Hepatocyte (in vitro differentiated cells): ENCODE measurements at regions not wholly inside any gene's neighbourhood (a gene's known extent, or its start where the extent isn't known, plus 50 kb on each side); places are given as distances from the start of the nearest gene placed in this dataset.
A peak's percentile ranks its signal among the peaks of the same experiment; 100 is the strongest.

Experiments used
- DNase-seq: peaks from one replicate; pipeline ENCODE4 v3.0.0-alpha.2; 2016; ENCODE audit warnings: low spot score
- H2AFZ ChIP-seq: fragments of 200-600 bp; sonication (generic); 2 replicates; pipeline ENCODE4 v1.6.0; 2016; ENCODE audit warnings: antibody characterized with exemption, mild to moderate bottlenecking
- H3K27ac ChIP-seq: fragments of 200-600 bp; sonication (generic); 2 replicates; pipeline ENCODE4 v1.5.1; 2016; ENCODE audit warnings: mild to moderate bottlenecking
- H3K27me3 ChIP-seq: fragments of 200-600 bp; sonication (generic); 2 replicates; pipeline ENCODE4 v1.6.1; 2016
- H3K36me3 ChIP-seq: fragments of 200-600 bp; sonication (generic); replicated peaks from 2 replicates; pipeline ENCODE4 v1.5.1; 2016; ENCODE audit warnings: low read depth; ENCODE audit not compliant: insufficient read depth
- H3K4me1 ChIP-seq: fragments of 200-600 bp; sonication (generic); 2 replicates; pipeline ENCODE4 v1.5.1; 2016; ENCODE audit warnings: mild to moderate bottlenecking, moderate library complexity; ENCODE audit not compliant: insufficient read depth
- H3K4me2 ChIP-seq: fragments of 200-600 bp; sonication (generic); 2 replicates; pipeline ENCODE4 v1.6.0; 2016
- H3K4me3 ChIP-seq: fragments of 200-600 bp; sonication (generic); 2 replicates; pipeline ENCODE4 v1.5.1; 2016; ENCODE audit warnings: mild to moderate bottlenecking
- H3K79me2 ChIP-seq: fragments of 200-600 bp; sonication (generic); 2 replicates; pipeline ENCODE4 v1.6.0; 2017; ENCODE audit warnings: mild to moderate bottlenecking
- H3K9me2 ChIP-seq: fragments of 200-600 bp; sonication (generic); replicated peaks from 2 replicates; pipeline ENCODE4 v1.6.0; 2017; ENCODE audit warnings: mild to moderate bottlenecking; ENCODE audit not compliant: insufficient read depth
- H3K9me3 ChIP-seq: fragments of 200-600 bp; sonication (generic); 2 replicates; pipeline ENCODE4 v1.5.1; 2016; ENCODE audit warnings: low read depth, mild to moderate bottlenecking
- H4K20me1 ChIP-seq: fragments of 200-600 bp; sonication (generic); 2 replicates; pipeline ENCODE4 v1.6.0; 2016; ENCODE audit warnings: mild to moderate bottlenecking; ENCODE audit not compliant: insufficient read depth, poor library complexity, severe bottlenecking
- EZH2 ChIP-seq: fragments of 200-600 bp; sonication (generic); IDR thresholded peaks from 2 replicates; pipeline ENCODE4 v1.6.1; 2016; ENCODE audit warnings: antibody characterized with exemption, mild to moderate bottlenecking, borderline replicate concordance
- EZH2phosphoT487 ChIP-seq: fragments of 200-600 bp; sonication (generic); IDR thresholded peaks from one replicate; pipeline ENCODE4 v1.6.1; 2018; ENCODE audit warnings: antibody characterized with exemption, mild to moderate bottlenecking, low read depth, moderate library complexity; ENCODE audit not compliant: unreplicated experiment, severe bottlenecking
- WGBS: methylation state at CpG from one replicate; pipeline ENCODE4 v1.1.6; 2016; ENCODE audit warnings: low lambda C conversion rate; ENCODE audit errors: missing lambda C conversion rate; 5-methylcytosine and 5-hydroxymethylcytosine counted together
- TF ChIP-seq, protein P1 (sequence below): fragments of 200-600 bp; sonication (generic); IDR thresholded peaks from 2 replicates; pipeline ENCODE4 v1.5.1; 2016; ENCODE audit warnings: antibody characterized with exemption, mild to moderate bottlenecking; ENCODE audit not compliant: poor library complexity

DNA sequence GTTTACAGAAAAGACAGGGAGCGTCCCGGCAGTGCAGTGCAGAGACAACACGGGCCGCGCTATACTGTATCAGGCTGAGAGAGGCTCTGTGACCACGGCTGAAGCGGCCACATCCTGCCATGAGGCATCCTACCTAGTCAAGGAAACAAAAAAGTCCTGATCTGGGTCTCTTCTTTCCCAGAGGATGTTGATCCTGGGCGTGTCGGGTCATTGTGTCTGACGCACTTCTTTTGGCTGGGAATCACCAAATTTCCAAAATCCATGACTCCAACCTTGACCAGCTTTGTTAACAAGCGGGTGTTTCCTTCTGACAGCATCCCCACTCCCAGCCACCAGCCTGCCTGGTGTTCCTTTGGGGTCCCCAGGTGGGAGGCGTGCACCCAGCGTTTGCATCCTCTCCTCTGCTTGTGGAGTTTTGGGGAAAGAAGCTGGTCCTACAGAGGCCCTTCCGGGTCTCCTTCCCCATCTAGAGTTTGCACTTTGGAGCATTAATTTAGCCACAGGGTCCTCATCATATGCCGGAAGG is 91.4 kb upstream of the RAI14 start:
- Histone ChIP-seq H4K20me1 (no peaks in the 10 kb centered on the region), H3K4me2 (no peak overlapping the region), H3K79me2 (no peaks in the 10 kb centered on the region), H3K9me3 (no peaks in the 10 kb centered on the region), H2AFZ (no peak overlapping the region), H3K4me3 (no peak overlapping the region), H3K27me3 (no peaks in the 10 kb centered on the region), H3K4me1 (peaks cover 4% of the 10 kb centered on the region), H3K9me2 (no peaks in the 10 kb centered on the region), H3K36me3 (no peaks in the 10 kb centered on the region), H3K27ac (no peak overlapping the region)
- TF ChIP-seq EZH2 (no peak), EZH2phosphoT487 (no peak)
- TF ChIP-seq, protein P1, sequence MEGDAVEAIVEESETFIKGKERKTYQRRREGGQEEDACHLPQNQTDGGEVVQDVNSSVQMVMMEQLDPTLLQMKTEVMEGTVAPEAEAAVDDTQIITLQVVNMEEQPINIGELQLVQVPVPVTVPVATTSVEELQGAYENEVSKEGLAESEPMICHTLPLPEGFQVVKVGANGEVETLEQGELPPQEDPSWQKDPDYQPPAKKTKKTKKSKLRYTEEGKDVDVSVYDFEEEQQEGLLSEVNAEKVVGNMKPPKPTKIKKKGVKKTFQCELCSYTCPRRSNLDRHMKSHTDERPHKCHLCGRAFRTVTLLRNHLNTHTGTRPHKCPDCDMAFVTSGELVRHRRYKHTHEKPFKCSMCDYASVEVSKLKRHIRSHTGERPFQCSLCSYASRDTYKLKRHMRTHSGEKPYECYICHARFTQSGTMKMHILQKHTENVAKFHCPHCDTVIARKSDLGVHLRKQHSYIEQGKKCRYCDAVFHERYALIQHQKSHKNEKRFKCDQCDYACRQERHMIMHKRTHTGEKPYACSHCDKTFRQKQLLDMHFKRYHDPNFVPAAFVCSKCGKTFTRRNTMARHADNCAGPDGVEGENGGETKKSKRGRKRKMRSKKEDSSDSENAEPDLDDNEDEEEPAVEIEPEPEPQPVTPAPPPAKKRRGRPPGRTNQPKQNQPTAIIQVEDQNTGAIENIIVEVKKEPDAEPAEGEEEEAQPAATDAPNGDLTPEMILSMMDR = no peak
- 94% methylated on average over 15 of the region's 15 CpGs for WGBS
- DNase-seq = no peak

DNA sequence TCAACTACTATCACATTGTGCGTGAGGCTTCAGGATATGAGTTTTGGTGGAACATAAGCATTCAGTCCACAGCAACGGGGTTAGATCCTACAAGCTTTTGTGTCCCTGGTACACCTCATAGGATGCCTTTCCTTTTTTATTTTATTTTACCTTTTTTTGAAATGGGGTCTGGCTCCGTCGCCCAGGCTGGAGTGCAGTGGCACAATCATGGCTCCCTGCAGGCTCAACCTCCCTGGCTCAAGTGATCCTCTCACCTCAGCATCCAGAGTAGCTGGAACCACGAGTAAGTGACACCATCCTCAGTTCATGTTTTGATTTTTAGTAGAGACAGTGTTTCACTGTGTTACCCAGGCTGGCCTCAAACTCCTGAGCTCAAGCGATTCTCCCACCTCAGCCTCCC is 86.0 kb upstream of the RAI14 start:
- DNase-seq = no peak
- no peaks in the 10 kb centered on the region for H3K27me3 ChIP-seq
- H4K20me1 ChIP-seq = no peaks in the 10 kb centered on the region
- H3K4me2 ChIP-seq = no peak overlapping the region
- H2AFZ ChIP-seq = no peak overlapping the region
- no peak overlapping the region for H3K4me3 ChIP-seq
- no peaks in the 10 kb centered on the region for H3K9me3 ChIP-seq
- no peak for TF ChIP-seq EZH2
- TF ChIP-seq, protein P1 = no peak
- no peak for TF ChIP-seq EZH2phosphoT487
- no peaks in the 10 kb centered on the region for H3K36me3 ChIP-seq
- no peaks in the 10 kb centered on the region for H3K79me2 ChIP-seq
- H3K4me1 ChIP-seq = peaks cover 4% of the 10 kb centered on the region
- no peaks in the 10 kb centered on the region for H3K9me2 ChIP-seq
- H3K27ac ChIP-seq = peak overlapping the region; percentile 52
- WGBS = 95% methylated on average over 6 of the region's 6 CpGs

DNA sequence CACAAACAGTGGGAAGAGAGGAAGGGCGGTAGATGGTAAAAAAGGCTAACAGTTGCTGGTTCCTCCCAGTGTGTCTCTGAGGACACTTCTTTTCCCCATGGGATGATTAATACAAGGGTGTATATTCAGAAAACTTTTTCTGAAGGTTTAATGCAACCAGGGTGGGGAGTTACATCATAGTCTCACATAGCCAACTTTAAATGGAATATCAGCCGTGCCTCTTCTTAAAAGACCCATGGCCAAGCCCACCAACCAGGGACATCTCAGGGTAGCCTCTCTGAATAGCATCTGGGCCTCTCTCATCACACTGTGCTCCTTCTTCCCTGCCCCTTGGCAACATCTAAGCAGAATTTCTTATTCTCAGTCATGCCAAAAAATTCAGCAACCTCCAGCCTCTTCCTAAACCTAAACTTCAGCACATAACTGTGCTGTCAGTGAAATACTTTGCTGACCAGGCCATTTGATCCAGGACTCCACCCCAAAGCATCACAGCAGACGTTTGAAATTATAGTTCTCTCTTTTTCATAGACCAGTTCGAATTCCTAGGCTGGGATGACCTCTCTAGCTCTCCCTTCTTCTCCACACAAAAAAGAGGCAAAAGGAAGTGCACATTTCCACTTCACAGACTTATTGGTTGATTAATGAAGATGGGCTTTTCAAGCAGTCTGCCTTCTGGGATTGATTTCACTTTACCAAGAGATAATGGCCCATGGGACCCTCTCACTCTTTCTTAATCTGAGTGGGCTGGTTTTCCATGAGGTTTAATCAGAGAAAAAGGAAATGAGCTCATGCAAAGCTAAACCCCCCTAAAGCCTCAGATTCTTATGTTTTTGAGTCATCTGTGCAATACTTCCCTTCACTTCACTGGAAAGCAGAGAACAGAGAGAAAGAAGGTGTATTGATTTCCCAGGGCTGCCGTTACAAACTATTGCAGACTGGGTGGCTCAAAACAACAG is 85.1 kb upstream of the RAI14 start:
- no peak overlapping the region for H3K4me3 ChIP-seq
- WGBS = 63% methylated on average over 5 of the region's 5 CpGs
- H3K27ac ChIP-seq = peak overlapping the region; percentile 52
- H3K79me2 ChIP-seq = no peaks in the 10 kb centered on the region
- no peak overlapping the region for H3K4me2 ChIP-seq
- H3K27me3 ChIP-seq = no peaks in the 10 kb centered on the region
- TF ChIP-seq EZH2phosphoT487 (no peak), EZH2 (no peak)
- TF ChIP-seq, protein P1 = no peak
- no peaks in the 10 kb centered on the region for H3K36me3 ChIP-seq
- DNase-seq = no peak
- no peaks in the 10 kb centered on the region for H3K9me3 ChIP-seq
- no peaks in the 10 kb centered on the region for H4K20me1 ChIP-seq
- no peak overlapping the region for H2AFZ ChIP-seq
- no peaks in the 10 kb centered on the region for H3K9me2 ChIP-seq
- H3K4me1 ChIP-seq = peaks cover 4% of the 10 kb centered on the region
